ENCODE measurements at regions not wholly inside any gene's neighbourhood (a gene's known extent, or its start where the extent isn't known, plus 50 kb on each side); places are given as distances from the start of the nearest gene placed in this dataset.

- TF ChIP-seq, protein P1, sequence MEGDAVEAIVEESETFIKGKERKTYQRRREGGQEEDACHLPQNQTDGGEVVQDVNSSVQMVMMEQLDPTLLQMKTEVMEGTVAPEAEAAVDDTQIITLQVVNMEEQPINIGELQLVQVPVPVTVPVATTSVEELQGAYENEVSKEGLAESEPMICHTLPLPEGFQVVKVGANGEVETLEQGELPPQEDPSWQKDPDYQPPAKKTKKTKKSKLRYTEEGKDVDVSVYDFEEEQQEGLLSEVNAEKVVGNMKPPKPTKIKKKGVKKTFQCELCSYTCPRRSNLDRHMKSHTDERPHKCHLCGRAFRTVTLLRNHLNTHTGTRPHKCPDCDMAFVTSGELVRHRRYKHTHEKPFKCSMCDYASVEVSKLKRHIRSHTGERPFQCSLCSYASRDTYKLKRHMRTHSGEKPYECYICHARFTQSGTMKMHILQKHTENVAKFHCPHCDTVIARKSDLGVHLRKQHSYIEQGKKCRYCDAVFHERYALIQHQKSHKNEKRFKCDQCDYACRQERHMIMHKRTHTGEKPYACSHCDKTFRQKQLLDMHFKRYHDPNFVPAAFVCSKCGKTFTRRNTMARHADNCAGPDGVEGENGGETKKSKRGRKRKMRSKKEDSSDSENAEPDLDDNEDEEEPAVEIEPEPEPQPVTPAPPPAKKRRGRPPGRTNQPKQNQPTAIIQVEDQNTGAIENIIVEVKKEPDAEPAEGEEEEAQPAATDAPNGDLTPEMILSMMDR (IDR thresholded peaks at IDR 0.05; ENCODE audit: insufficient read depth, low read depth, low read length) = no peak
- no peak for TF ChIP-seq EZH2 (IDR thresholded peaks at IDR 0.05; ENCODE audit: insufficient read depth, low read length)
Observed at GRCh38 chr13:22740264-22740663, 440.5 kb upstream of the SGCG start.
